NCI-H748 treated with DMSO at 0.1 percent for 48 hours (cell line): ENCODE measurements at regions not wholly inside any gene's neighbourhood (a gene's known extent, or its start where the extent isn't known, plus 50 kb on each side); places are given as distances from the start of the nearest gene placed in this dataset.

Source experiments
- DNase-seq: peaks from one replicate; lab custom pipeline; 2025; lab: John Stamatoyannopoulos, UW

- DNase-seq, result no peak
Measured at GRCh38 chr7:156067156-156067555, 254.9 kb upstream of the SHH start.

GRCh38 chr7:156065400-156065799 lies 253.1 kb upstream of the SHH start:
- DNase-seq, result no peak

GRCh38 chr7:156064971-156065386 lies 252.7 kb upstream of the SHH start:
- DNase-seq, result peak; percentile 21

DNA sequence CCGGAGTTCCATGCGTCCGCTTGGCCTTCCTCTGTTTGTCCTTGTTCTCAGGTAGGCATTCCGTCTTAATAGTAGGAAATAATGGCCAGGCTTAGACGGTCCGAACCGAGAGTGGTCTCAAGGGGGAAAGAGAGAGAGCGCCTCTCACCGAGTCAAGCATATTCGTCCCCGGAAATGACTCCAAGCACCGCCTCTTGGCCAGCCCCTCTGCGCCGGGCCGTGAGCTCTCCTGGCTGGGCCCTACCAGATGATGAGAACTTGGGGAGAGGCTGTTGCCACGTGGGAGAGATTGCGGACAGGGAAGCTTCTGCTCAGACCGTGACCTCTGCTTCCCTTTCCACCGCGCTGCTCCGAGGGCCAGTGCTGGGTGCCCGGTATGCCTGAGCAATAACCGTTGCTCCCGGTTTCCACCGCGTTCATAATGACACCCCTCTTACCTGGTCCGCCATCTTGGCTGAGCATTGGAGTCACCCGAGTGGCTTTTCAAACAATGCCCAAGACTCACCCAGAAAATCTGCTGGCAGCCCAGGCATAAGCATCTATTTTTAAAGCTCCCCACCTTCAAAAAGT lies 251.1 kb upstream of the SHH start:
- DNase-seq, result no peak

GRCh38 chr7:156062286-156062685 lies 250.0 kb upstream of the SHH start:
- no peak for DNase-seq

DNA sequence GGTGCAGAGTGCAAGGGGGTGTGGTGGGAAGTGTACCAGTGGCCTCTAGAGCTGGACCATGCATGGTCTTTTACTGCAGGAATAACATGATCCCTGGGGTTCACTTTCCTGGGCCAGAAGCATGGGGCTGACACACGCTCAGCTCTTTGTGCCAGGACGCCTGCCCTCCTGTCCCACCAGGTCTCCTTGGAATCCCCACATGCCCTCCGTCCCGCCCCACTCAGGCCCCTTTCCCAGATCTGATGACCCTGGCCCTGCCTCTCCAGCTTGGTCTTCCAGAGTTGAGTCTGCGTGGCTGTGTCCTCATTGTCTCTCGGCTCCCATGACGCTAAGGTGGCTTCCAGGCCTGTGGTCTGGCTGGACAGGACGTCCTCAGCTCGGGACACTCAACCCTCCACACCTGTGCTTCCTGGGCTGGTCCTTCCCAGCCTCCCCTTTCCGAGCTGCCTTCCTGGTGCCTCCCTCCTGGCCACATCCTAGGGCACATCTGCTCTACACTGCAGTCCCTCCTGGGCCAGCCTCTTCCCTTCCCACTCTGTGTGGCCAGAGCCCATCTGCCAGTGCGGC lies 249.5 kb upstream of the SHH start:
- no peak for DNase-seq

DNA sequence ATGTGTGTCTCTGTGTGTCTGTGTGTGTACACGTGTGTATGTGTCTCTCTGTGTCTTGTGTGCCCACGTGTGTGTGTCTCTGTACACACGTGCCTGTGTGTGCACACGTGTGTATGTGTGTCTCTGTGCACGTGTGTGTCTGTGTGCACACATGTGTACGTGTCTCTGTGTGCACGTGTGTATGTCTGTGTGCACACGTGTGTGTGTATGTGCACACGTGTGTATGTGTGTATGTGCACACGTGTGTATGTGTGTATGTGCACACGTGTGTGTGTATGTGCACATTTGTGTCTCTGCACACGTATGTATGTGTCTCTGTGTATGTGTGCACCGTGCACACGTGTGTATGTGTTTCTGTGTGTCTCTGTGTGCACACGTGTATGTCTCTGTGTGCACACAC lies 248.7 kb upstream of the SHH start:
- DNase-seq, result no peak

- DNase-seq, result no peak
Measured at GRCh38 chr7:156059369-156059768, 247.1 kb upstream of the SHH start.

- DNase-seq, result no peak
Measured at GRCh38 chr7:156058248-156058647, 246.0 kb upstream of the SHH start.

DNA sequence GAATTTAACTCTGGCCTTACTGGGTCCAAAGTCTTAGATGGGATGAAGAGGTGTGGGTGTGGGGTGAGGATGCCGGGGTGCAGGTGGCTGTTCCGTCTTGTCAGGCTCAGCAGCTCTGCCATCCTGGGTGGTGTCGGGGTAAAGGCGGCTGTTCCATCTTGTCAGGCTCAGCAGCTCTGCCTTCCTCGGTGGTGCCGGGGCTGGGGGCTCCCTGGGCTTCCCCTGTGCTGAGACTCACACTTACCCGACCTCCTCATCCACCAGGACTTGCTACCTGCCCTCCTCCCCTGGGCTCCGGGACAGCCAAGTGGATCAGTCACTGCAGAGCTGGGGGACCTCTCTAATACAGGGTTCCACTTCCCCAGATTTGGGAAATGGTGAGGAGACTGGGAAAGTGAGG lies 244.3 kb upstream of the SHH start:
- no peak for DNase-seq

GRCh38 chr7:156055206-156055822 lies 243.1 kb upstream of the SHH start:
- no peak for DNase-seq

- no peak for DNase-seq
Measured at GRCh38 chr7:156051884-156052283, 239.6 kb upstream of the SHH start.

- DNase-seq, result no peak
Measured at GRCh38 chr7:156050636-156051569, 238.6 kb upstream of the SHH start.

GRCh38 chr7:156049366-156049765 lies 237.1 kb upstream of the SHH start:
- no peak for DNase-seq

GRCh38 chr7:156046031-156046560 lies 233.8 kb upstream of the SHH start:
- no peak for DNase-seq

DNA sequence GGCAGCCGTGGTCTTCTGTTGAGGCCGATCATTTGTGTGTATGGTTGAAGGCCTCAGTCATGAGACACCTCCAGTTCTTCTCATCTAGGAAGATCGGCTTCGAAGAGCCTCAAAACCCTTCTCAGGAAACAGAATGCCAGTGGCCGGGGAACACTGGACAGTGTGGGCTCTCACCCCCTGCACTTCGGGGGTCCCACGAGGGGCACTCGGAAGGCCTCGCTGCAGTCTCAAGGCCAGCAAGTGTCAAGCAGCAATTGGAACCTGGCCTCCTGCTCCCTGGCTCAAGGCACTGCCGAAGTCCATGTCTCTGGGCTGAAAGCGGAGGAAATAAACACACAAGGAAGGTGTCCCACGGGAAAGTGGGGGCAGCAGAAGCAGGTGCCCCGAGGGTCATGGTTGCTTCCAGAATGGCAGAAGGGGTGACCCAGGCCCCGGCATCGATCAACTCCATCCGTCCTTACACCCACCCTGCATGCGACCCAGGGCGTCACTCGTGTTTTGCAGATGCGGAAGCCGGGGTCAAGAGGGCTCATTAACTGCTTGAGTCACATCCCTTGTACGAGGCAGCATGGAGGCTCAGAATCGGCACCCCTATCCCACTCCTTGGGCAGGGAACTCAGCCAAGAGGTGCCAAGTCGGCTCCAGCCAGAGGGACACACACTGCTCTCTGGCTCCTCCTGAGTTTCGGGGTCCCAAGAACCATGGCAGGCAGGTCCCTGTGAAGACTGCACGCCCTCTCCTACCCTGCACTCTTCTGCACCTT lies 231.3 kb upstream of the SHH start:
- no peak for DNase-seq

GRCh38 chr7:156041398-156041797 lies 229.1 kb upstream of the SHH start:
- DNase-seq, result no peak

DNA sequence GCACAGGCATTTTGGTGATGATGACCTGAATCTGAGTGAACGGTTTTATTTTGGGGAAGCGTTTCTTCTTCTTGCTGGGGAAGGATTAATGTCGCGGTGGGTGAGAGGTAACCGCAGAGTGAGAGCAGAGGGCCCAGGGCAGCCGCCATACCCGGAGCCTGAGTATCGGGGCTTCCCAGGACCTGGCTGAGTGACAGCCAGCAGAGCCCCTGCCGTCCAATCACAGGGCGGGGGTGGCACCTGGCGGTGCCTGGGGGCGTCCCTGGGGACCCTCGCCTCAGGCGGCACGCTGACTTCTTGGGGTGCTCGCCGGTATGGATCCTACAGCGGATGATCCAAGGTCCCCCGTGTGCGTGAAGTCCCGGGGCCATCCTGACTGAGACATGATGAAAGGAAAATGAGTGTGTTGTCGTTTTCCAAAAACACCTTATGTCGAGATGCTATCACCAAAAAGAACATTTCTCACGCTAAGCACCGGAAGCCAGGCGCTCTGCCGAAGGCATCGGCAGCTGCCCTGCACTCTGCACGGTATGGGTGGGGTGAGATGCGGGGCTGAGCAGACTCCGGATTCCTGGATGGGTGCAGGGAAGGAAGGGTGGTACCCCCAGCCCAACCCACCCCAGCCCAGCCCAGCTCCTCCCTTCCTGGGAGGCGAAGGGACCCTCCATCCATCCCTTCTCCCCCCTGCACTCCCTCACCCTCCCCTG lies 227.9 kb upstream of the SHH start:
- no peak for DNase-seq

DNA sequence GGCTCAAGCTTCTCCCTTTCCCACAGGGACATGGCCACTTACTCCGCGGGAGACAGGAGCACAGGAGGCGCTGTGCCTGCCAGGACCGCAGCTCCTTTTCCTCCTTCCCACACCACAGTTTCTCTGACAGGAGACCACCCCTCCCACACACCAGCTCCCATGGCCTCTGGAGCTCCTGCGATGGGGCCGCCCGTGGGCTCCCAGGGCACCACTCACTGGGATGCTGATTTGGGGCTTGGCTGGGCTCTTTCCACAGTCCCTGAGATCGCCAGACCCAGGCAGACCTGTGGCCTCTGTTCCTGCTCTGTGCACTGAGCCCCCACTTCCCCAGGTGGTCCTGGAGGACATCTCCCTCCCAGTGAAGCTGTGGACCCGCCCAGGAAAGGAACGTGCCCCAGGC lies 226.9 kb upstream of the SHH start:
- no peak for DNase-seq

GRCh38 chr7:156038345-156038744 lies 226.1 kb upstream of the SHH start:
- no peak for DNase-seq

GRCh38 chr7:156036153-156036552 lies 223.9 kb upstream of the SHH start:
- no peak for DNase-seq
